ENCODE measurements at regions not wholly inside any gene's neighbourhood (a gene's known extent, or its start where the extent isn't known, plus 50 kb on each side); places are given as distances from the start of the nearest gene placed in this dataset.

DNA sequence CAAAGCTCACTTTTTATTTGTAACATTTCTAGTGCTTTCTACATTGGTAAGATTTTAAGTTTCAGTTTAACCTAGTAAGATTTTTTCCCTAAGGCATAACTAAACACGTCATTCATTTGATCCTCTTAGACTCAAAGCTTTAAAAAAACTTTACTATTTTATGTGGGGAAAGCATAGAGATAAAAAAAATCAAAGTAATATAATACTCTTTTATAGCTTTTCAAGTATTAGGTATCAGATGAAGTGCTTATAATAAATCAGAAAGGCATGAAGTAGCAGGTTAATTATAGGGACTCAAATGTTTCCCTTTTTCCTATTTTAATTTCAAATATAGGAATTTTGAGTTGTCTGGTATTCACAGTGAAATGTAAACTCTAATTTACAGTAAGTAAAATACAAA lies 68.0 kb upstream of the POU5F2 start:
- WGBS, 2 experiments (ENCODE audit: low coverage in 1 of 2, low lambda C conversion rate in 2 of 2, missing lambda C conversion rate in 2 of 2): 55 to 61% methylated on average over 1 of the region's 1 CpG
- TF ChIP-seq EZH2 (IDR thresholded peaks at IDR 0.05; ENCODE audit: insufficient read depth, poor library complexity, severe bottlenecking): no peak
- no peak for TF ChIP-seq EZH2phosphoT487 (IDR thresholded peaks at IDR 0.05; ENCODE audit: insufficient read depth, low read depth)

DNA sequence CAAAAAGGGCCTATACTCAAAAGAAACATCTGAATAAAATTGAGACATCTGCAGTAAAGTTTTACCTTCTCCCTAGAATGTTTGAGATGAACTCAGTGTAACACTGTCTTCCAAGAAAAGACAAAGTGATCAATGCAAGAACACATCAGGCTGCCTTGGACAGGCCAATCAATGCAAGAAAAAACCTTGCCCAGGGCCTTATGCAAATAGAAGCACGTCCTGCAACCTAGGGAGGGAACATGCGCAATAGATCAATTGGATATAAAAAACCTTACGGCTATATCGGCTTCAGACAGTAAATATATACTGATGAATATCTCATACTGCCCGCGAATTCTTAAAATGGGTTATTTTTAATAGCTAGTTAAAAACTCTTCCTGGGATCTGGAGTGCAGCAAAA lies 66.4 kb upstream of the POU5F2 start:
- Histone ChIP-seq H3K9me2 (ENCODE audit: insufficient read depth) (no peaks in the 10 kb centered on the region), H3K4me1 (ENCODE audit: insufficient read depth) (no peaks in the 10 kb centered on the region), H3K79me2 (ENCODE audit: insufficient read depth) (no peaks in the 10 kb centered on the region), H3K27me3 (replicated peaks; ENCODE audit: insufficient read depth) (no peaks in the 10 kb centered on the region), H2AFZ (no peak overlapping the region), H3F3A (ENCODE audit: insufficient read depth) (no peaks in the 10 kb centered on the region), H3K4me2 (ENCODE audit: unreplicated experiment) (no peak overlapping the region), H3K36me3 (ENCODE audit: low read depth) (no peaks in the 10 kb centered on the region), H3K9ac (no peak overlapping the region), H3K4me3 (no peak overlapping the region), H3K9me3 (ENCODE audit: low read depth) (no peaks in the 10 kb centered on the region), H3K27ac (no peak overlapping the region), H4K20me1 (ENCODE audit: insufficient read depth) (no peaks in the 10 kb centered on the region)
- WGBS, 2 experiments (ENCODE audit: low coverage in 1 of 2, low lambda C conversion rate in 2 of 2, missing lambda C conversion rate in 2 of 2): 97 to 98% methylated on average over 6 of the region's 6 CpGs
- in situ Hi-C loops (cut with MboI): no loop called here
- DNase-seq: no peak
- no peak for TF ChIP-seq EZH2phosphoT487 (IDR thresholded peaks at IDR 0.05; ENCODE audit: insufficient read depth, low read depth)
- no peak for TF ChIP-seq EZH2 (IDR thresholded peaks at IDR 0.05; ENCODE audit: insufficient read depth, poor library complexity, severe bottlenecking)

More for the DNA sequence above, 68.0 kb upstream of the POU5F2 start:
- H2AFZ ChIP-seq: no peak overlapping the region
- no peaks in the 10 kb centered on the region for H3F3A ChIP-seq (ENCODE audit: insufficient read depth)
- DNase-seq: no peak
- H3K4me2 ChIP-seq (ENCODE audit: unreplicated experiment): no peak overlapping the region
- H3K27me3 ChIP-seq (replicated peaks; ENCODE audit: insufficient read depth): no peaks in the 10 kb centered on the region
- no peaks in the 10 kb centered on the region for H3K9me2 ChIP-seq (ENCODE audit: insufficient read depth)
- no peak overlapping the region for H3K9ac ChIP-seq
- no peaks in the 10 kb centered on the region for H3K79me2 ChIP-seq (ENCODE audit: insufficient read depth)
- no peaks in the 10 kb centered on the region for H4K20me1 ChIP-seq (ENCODE audit: insufficient read depth)
- H3K4me1 ChIP-seq (ENCODE audit: insufficient read depth): no peaks in the 10 kb centered on the region
- no peak overlapping the region for H3K4me3 ChIP-seq
- H3K9me3 ChIP-seq (ENCODE audit: low read depth): no peaks in the 10 kb centered on the region
- in situ Hi-C loops (cut with MboI): no loop called here
- H3K27ac ChIP-seq: no peak overlapping the region
- H3K36me3 ChIP-seq (ENCODE audit: low read depth): no peaks in the 10 kb centered on the region

DNA sequence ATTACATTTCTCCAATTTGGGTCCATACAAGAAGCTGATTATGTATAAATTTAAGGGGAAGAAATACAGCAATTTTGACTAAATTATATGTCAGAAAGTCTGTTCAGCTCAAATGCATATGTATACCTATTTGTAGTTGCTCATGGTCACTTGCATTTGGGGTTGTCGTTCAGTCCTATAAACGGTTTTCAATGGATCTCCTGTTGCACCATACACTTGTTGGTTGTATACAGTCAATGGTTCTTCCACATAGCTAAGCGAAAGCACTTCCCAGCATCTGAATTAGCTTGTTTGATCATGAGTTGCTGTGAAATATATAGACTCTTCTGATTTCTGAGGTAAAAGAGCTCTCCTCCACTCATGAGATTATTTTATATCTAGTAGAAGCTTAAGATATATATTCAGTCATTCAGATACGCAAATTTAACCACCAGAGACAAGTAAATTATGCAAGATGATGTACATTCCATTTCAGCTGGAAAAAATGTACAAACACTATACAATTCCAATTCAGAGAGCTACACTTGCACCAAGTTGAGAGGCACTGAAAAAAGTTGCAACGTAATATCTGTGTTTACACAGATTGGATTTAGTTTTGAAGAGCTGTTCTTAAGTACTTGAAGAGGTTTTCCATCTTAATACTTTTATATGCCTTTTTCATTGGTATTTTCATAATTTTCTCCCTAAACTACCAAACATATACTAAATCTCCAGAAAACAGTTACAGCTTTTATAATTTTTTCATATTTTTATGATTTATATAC lies 64.4 kb upstream of the POU5F2 start:
- no peak for DNase-seq
- Histone ChIP-seq H3K27ac (no peak overlapping the region), H3K36me3 (ENCODE audit: low read depth) (no peaks in the 10 kb centered on the region), H3F3A (ENCODE audit: insufficient read depth) (peaks cover 6% of the 10 kb centered on the region), H3K79me2 (ENCODE audit: insufficient read depth) (no peaks in the 10 kb centered on the region), H3K9me2 (ENCODE audit: insufficient read depth) (no peaks in the 10 kb centered on the region), H3K4me2 (ENCODE audit: unreplicated experiment) (no peak overlapping the region), H3K4me3 (no peak overlapping the region), H2AFZ (no peak overlapping the region), H3K27me3 (replicated peaks; ENCODE audit: insufficient read depth) (no peaks in the 10 kb centered on the region), H4K20me1 (ENCODE audit: insufficient read depth) (no peaks in the 10 kb centered on the region), H3K4me1 (ENCODE audit: insufficient read depth) (peaks cover 4% of the 10 kb centered on the region), H3K9me3 (ENCODE audit: low read depth) (no peaks in the 10 kb centered on the region), H3K9ac (no peak overlapping the region)
- TF ChIP-seq EZH2 (IDR thresholded peaks at IDR 0.05; ENCODE audit: insufficient read depth, poor library complexity, severe bottlenecking) (no peak), EZH2phosphoT487 (IDR thresholded peaks at IDR 0.05; ENCODE audit: insufficient read depth, low read depth) (no peak)
- in situ Hi-C loops (cut with MboI): no loop called here
- 82 to 83% methylated on average over 5 of the region's 5 CpGs for WGBS, 2 experiments (ENCODE audit: low coverage in 1 of 2, low lambda C conversion rate in 2 of 2, missing lambda C conversion rate in 2 of 2)

DNA sequence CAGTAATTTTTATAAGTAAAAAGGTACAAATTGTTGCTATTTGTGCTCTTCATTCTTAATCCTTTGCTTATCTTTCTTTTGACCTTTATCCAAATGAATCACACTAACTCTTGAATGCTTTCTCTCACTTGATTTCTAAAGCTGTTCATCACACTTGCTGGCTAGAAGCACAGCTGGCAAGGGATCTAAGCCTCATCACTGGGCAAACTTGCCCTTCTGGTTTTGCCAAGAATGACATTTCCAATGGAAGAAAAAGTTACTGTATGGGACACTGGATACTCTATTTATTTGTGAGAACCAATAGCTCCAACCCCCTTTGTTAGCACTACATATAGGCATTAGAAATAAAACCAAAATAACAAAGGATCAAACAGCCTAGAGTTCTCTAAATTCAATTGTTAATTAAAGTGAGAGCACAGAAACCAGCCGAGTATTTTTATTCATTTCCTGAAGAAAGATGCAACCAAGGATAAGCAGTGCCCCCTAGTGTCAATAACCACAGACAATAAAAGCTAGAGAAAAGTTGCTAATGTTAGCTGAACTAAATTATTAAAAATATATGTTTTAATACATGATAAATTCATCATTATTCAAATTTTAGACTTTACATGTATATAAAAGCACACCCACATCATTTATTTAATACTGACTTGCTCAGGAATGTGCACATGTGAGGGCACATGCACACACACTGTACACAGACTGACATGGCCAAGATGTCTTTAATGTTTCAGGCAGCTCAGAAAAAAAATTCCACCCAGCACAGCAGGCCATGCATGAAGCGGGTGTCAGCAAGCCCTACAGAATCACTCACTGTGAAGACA lies 59.8 kb upstream of the POU5F2 start:
- H3K9me2 ChIP-seq (ENCODE audit: insufficient read depth): no peaks in the 10 kb centered on the region
- no peak overlapping the region for H2AFZ ChIP-seq
- peak overlapping the region; percentile 44 for H3K4me2 ChIP-seq (ENCODE audit: unreplicated experiment)
- peaks cover 9% of the 10 kb centered on the region for H3K4me1 ChIP-seq (ENCODE audit: insufficient read depth)
- no peaks in the 10 kb centered on the region for H4K20me1 ChIP-seq (ENCODE audit: insufficient read depth)
- H3K9ac ChIP-seq: no peak overlapping the region
- in situ Hi-C loops (cut with MboI): no loop called here
- WGBS, 2 experiments (ENCODE audit: low coverage in 1 of 2, low lambda C conversion rate in 2 of 2, missing lambda C conversion rate in 2 of 2): 6 to 9% methylated on average over 2 of the region's 2 CpGs
- H3K36me3 ChIP-seq (ENCODE audit: low read depth): no peaks in the 10 kb centered on the region
- no peaks in the 10 kb centered on the region for H3K27me3 ChIP-seq (replicated peaks; ENCODE audit: insufficient read depth)
- no peaks in the 10 kb centered on the region for H3K79me2 ChIP-seq (ENCODE audit: insufficient read depth)
- H3K27ac ChIP-seq: no peak overlapping the region
- DNase-seq: peak; percentile 73
- no peaks in the 10 kb centered on the region for H3K9me3 ChIP-seq (ENCODE audit: low read depth)
- TF ChIP-seq EZH2phosphoT487 (IDR thresholded peaks at IDR 0.05; ENCODE audit: insufficient read depth, low read depth) (no peak), EZH2 (IDR thresholded peaks at IDR 0.05; ENCODE audit: insufficient read depth, poor library complexity, severe bottlenecking) (no peak)
- H3F3A ChIP-seq (ENCODE audit: insufficient read depth): peaks cover 8% of the 10 kb centered on the region
- H3K4me3 ChIP-seq: peak overlapping the region; percentile 5; the same call in 1 of the 2 replicates

Measured in GM23248 (cell line).